K562 (cell line): ENCODE measurements at regions not wholly inside any gene's neighbourhood (a gene's known extent, or its start where the extent isn't known, plus 50 kb on each side); places are given as distances from the start of the nearest gene placed in this dataset.
A peak's percentile ranks its signal among the peaks of the same experiment; 100 is the strongest.

Experiments used
- ATF7 ChIP-seq: fragments of 450-650 bp; IDR thresholded peaks from 2 replicates; pipeline ENCODE4 v1.7.1; 2014; ENCODE audit warnings: mild to moderate bottlenecking, moderate library complexity
- CBX8 ChIP-seq: fragments of 200-600 bp; sonication (generic); IDR thresholded peaks from 2 replicates; pipeline ENCODE4 v1.6.1; 2012; ENCODE audit warnings: borderline replicate concordance, mixed run types, low read depth, mild to moderate bottlenecking, moderate library complexity, mixed read lengths, low read length, control low read depth, inconsistent platforms; ENCODE audit not compliant: poor library complexity, severe bottlenecking; ENCODE audit errors: extremely low read depth
- CLOCK ChIP-seq: fragments of 250-450 bp; sonication (Bioruptor Pico); IDR thresholded peaks from 2 replicates; pipeline ENCODE4 v1.4.0; 2020; ENCODE audit warnings: mild to moderate bottlenecking, moderate library complexity, borderline replicate concordance
- CXXC5 ChIP-seq: fragments of 250-450 bp; sonication (Bioruptor Pico); IDR thresholded peaks from 2 replicates; pipeline ENCODE4 v1.8.0; 2022; ENCODE audit warnings: inconsistent platforms, mild to moderate bottlenecking, moderate library complexity
- ETS2 ChIP-seq: IDR thresholded peaks from 2 replicates; pipeline ENCODE4 v1.6.1; 2016; ENCODE audit warnings: borderline replicate concordance, missing genetic modification characterization, mild to moderate bottlenecking, moderate library complexity, missing compliant biosample characterization; ENCODE audit not compliant: poor library complexity, severe bottlenecking
- FOXK2 ChIP-seq, 2 experiments: fragments of 450-650 bp; IDR thresholded peaks in 1 of 2; conservative IDR thresholded peaks in 1 of 2; 2 replicates each; pipeline ENCODE4 v1.6.1; 2016; ENCODE audit warnings: low read depth in 2 of 2, mild to moderate bottlenecking in 1 of 2
- FOXM1 ChIP-seq, 2 experiments: fragments of 450-650 bp in 1 of 2; sonication (generic) in 1 of 2; formaldehyde crosslinking in 1 of 2; IDR thresholded peaks; 2 replicates each; pipeline versions ENCODE4 v1.6.1 to v1.9.0; 2017 to 2022; ENCODE audit warnings: low read depth in 2 of 2, mild to moderate bottlenecking in 2 of 2, missing genetic modification reagents in 1 of 2, moderate library complexity in 1 of 2
- HEY1 ChIP-seq: fragments of 250-450 bp; sonication (Bioruptor Pico); IDR thresholded peaks from 2 replicates; pipeline ENCODE4 v1.5.0; 2020; ENCODE audit warnings: mild to moderate bottlenecking, moderate library complexity, borderline replicate concordance
- HMGN3 ChIP-seq: IDR thresholded peaks from 2 replicates; pipeline ENCODE4 v1.6.1; 2011; ENCODE audit warnings: borderline replicate concordance, low read depth, mild to moderate bottlenecking, mixed read lengths, low read length; ENCODE audit not compliant: insufficient read length; ENCODE audit errors: extremely low read depth
- ID3 ChIP-seq, 2 experiments: fragments of 250-450 bp in 1 of 2; fragments of 450-650 bp in 1 of 2; sonication (Bioruptor Pico) in 1 of 2; IDR thresholded peaks; 2 replicates each; pipeline versions ENCODE4 v1.6.1 to v1.8.0; 2016 to 2021; ENCODE audit warnings: mild to moderate bottlenecking in 2 of 2, moderate library complexity in 2 of 2, missing compliant biosample characterization in 1 of 2, missing genetic modification characterization in 1 of 2
- IFI16 ChIP-seq: fragments of 250-450 bp; sonication (Bioruptor Pico); IDR thresholded peaks from 2 replicates; pipeline ENCODE4 v2.1.2; 2022; ENCODE audit warnings: mild to moderate bottlenecking, inconsistent platforms
- LEF1 ChIP-seq: fragments of 450-650 bp; IDR thresholded peaks from 2 replicates; pipeline ENCODE4 v1.6.1; 2016; ENCODE audit warnings: mild to moderate bottlenecking
- NR4A1 ChIP-seq, 2 experiments: fragments of 250-450 bp in 1 of 2; fragments of 450-650 bp in 1 of 2; sonication (Bioruptor Pico) in 1 of 2; IDR thresholded peaks; 2 replicates each; pipeline versions ENCODE4 v1.4.0 to v1.6.1; 2016 to 2020; ENCODE audit warnings: mild to moderate bottlenecking in 2 of 2, missing compliant biosample characterization in 1 of 2, missing genetic modification characterization in 1 of 2, moderate library complexity in 1 of 2
- POLR2AphosphoS5 ChIP-seq: IDR thresholded peaks from 2 replicates; pipeline ENCODE4 v1.6.1; 2011; ENCODE audit warnings: mild to moderate bottlenecking, low read depth, low read length, moderate library complexity; ENCODE audit not compliant: control insufficient read depth, insufficient read depth
- PPARD ChIP-seq: fragments of 250-450 bp; sonication (Bioruptor Pico); IDR thresholded peaks from 2 replicates; pipeline ENCODE4 v1.8.0; 2022; ENCODE audit warnings: inconsistent platforms, mild to moderate bottlenecking, moderate library complexity
- PTBP1 ChIP-seq: fragments of 200-400 bp; formaldehyde crosslinking; IDR thresholded peaks from 2 replicates; pipeline ENCODE4 v1.6.1; 2017; ENCODE audit warnings: low read depth, low read length
- PTTG1 ChIP-seq: fragments of 450-650 bp; IDR thresholded peaks from 2 replicates; pipeline ENCODE4 v1.6.1; 2016; ENCODE audit warnings: low read depth, mild to moderate bottlenecking, missing genetic modification characterization, missing compliant biosample characterization
- RAD21 ChIP-seq, 2 experiments: fragments of 250-450 bp in 1 of 2; fragments of 450-650 bp in 1 of 2; sonication (Bioruptor Pico) in 1 of 2; formaldehyde crosslinking in 1 of 2; IDR thresholded peaks in 1 of 2; conservative IDR thresholded peaks in 1 of 2; 2 replicates each; pipeline versions ENCODE4 v1.4.0 to v1.8.0; 2020 to 2022; ENCODE audit warnings: mild to moderate bottlenecking in 2 of 2, moderate library complexity in 1 of 2
- RBM25 ChIP-seq: fragments of 200-400 bp; formaldehyde crosslinking; IDR thresholded peaks from 2 replicates; pipeline ENCODE4 v1.6.1; 2018; ENCODE audit warnings: low read length, low read depth, moderate library complexity; ENCODE audit not compliant: severe bottlenecking
- SMARCB1 ChIP-seq: IDR thresholded peaks from 2 replicates; pipeline ENCODE4 v1.6.1; 2011; ENCODE audit warnings: improper control_type of control experiment, low read depth; ENCODE audit not compliant: insufficient read length
- SP1 ChIP-seq: sonication (generic); formaldehyde crosslinking; IDR thresholded peaks from 2 replicates; pipeline ENCODE4 v1.8.1; 2022; ENCODE audit warnings: mild to moderate bottlenecking, missing genetic modification reagents
- ZNF121 ChIP-seq: sonication (generic); formaldehyde crosslinking; conservative IDR thresholded peaks from 2 replicates; pipeline ENCODE4 v1.8.0; 2022; ENCODE audit warnings: missing genetic modification reagents
- ZNF175 ChIP-seq: fragments of 200-800 bp; sonication (Bioruptor generic); IDR thresholded peaks from 2 replicates; pipeline ENCODE4 v1.6.1; 2016; ENCODE audit warnings: low read depth, mild to moderate bottlenecking, missing genetic modification characterization, missing compliant biosample characterization

GRCh38 chr5:81851481-81852178 lies 100.7 kb upstream of the SSBP2 start (continued):
- TF ChIP-seq SMARCB1 = no peak
- no peak for TF ChIP-seq ZNF121 (CRISPR knock-in tag)
- TF ChIP-seq SP1 (CRISPR knock-in tag) = no peak
- no peak for TF ChIP-seq PPARD (CRISPR knock-in tag)
- peak; percentile 68 to 72 for TF ChIP-seq RAD21 (CRISPR knock-in tag; conservative IDR thresholded peaks at IDR 0.05 in 1 of 2, IDR thresholded peaks at IDR 0.05 in 1 of 2)
- TF ChIP-seq PTTG1 = no peak
- peak; percentile 100 for TF ChIP-seq PTBP1
- peak; percentile 92 for TF ChIP-seq RBM25
- TF ChIP-seq HMGN3 = peak; percentile 99
- TF ChIP-seq FOXM1 (IDR thresholded peaks at IDR 0.05; ENCODE audit: low read depth) = peak; percentile 25; the same call in 1 of the 2 replicates
- no peak for TF ChIP-seq FOXM1 (CRISPR knock-in tag; IDR thresholded peaks at IDR 0.05; ENCODE audit: low read depth)
- TF ChIP-seq ATF7 = peak; percentile 99
- TF ChIP-seq IFI16 = no peak
- peak; percentile 91 for TF ChIP-seq CXXC5 (CRISPR knock-in tag)
- peak; percentile 59; the same call in 1 of the 2 replicates for TF ChIP-seq LEF1
- TF ChIP-seq HEY1 (CRISPR knock-in tag) = no peak
- peak; percentile 26; the same call in 1 of the 2 replicates for TF ChIP-seq NR4A1 (CRISPR knock-in tag; IDR thresholded peaks at IDR 0.05)
- peak; percentile 29; the same call in 1 of the 2 replicates for TF ChIP-seq NR4A1 (tag; IDR thresholded peaks at IDR 0.05)
- no peak for TF ChIP-seq ETS2 (tag)
- TF ChIP-seq ID3 (CRISPR knock-in tag; IDR thresholded peaks at IDR 0.05) = no peak
- TF ChIP-seq ID3 (tag; IDR thresholded peaks at IDR 0.05) = 0 out of 2 replicates have a peak, but pooled peaks have one; percentile 41
- TF ChIP-seq FOXK2 (conservative IDR thresholded peaks at IDR 0.05 in 1 of 2, IDR thresholded peaks at IDR 0.05 in 1 of 2; ENCODE audit: low read depth in 2 of 2) = peak; percentile 76 to 98; a peak in 3 of 4 replicates
- peak; percentile 17; the same call in 1 of the 2 replicates for TF ChIP-seq ZNF175 (CRISPR knock-in tag)
- no peak for TF ChIP-seq CLOCK
- peak; percentile 80; the same call in 1 of the 2 replicates for TF ChIP-seq POLR2AphosphoS5
- no peak for TF ChIP-seq CBX8
